ENCODE measurements at regions not wholly inside any gene's neighbourhood (a gene's known extent, or its start where the extent isn't known, plus 50 kb on each side); places are given as distances from the start of the nearest gene placed in this dataset.

- TF ChIP-seq CTCF (conservative IDR thresholded peaks at IDR 0.05) (no peak), EZH2 (IDR thresholded peaks at IDR 0.05; ENCODE audit: low read depth) (no peak)
Observed at GRCh38 chr2:147790580-147790979, 54.2 kb upstream of the ACVR2A start.
